H4 (cell line): ENCODE measurements at regions not wholly inside any gene's neighbourhood (a gene's known extent, or its start where the extent isn't known, plus 50 kb on each side); places are given as distances from the start of the nearest gene placed in this dataset.

Source experiments
- DNase-seq: peaks from one replicate; pipeline ENCODE4 v3.0.0-alpha.2; 2015; ENCODE audit warnings: low spot score

GRCh38 chr19:27792576-27793127 lies 1420.3 kb downstream of the UQCRFS1 start:
- no peak for DNase-seq

GRCh38 chr19:27780367-27781075 lies 1432.4 kb downstream of the UQCRFS1 start:
- no peak for DNase-seq

GRCh38 chr19:27779954-27780353 lies 1433.0 kb downstream of the UQCRFS1 start:
- no peak for DNase-seq

- no peak for DNase-seq
These were observed 1435.2 kb downstream of the UQCRFS1 start for GRCh38 chr19:27777726-27778125.

- DNase-seq = no peak
These were observed 1435.7 kb downstream of the UQCRFS1 start for GRCh38 chr19:27777242-27777641.

GRCh38 chr19:27776524-27776923 lies 1436.4 kb downstream of the UQCRFS1 start:
- no peak for DNase-seq

GRCh38 chr19:27776020-27776419 lies 1436.9 kb downstream of the UQCRFS1 start:
- peak; percentile 57 for DNase-seq

- DNase-seq = no peak
These were observed 1437.6 kb downstream of the UQCRFS1 start for GRCh38 chr19:27775395-27775794.

- DNase-seq = peak; percentile 4
These were observed 1438.1 kb downstream of the UQCRFS1 start for GRCh38 chr19:27774827-27775226.

GRCh38 chr19:27774337-27774736 lies 1438.6 kb downstream of the UQCRFS1 start:
- DNase-seq = no peak

- no peak for DNase-seq
These were observed 1439.4 kb downstream of the UQCRFS1 start for GRCh38 chr19:27773318-27774094.

GRCh38 chr19:27772059-27772458 lies 1440.9 kb downstream of the UQCRFS1 start:
- no peak for DNase-seq

- DNase-seq = no peak
These were observed 1442.9 kb downstream of the UQCRFS1 start for GRCh38 chr19:27770095-27770494.

- DNase-seq = no peak
These were observed 1445.7 kb downstream of the UQCRFS1 start for GRCh38 chr19:27767234-27767633.

- DNase-seq = no peak
These were observed 1446.8 kb downstream of the UQCRFS1 start for GRCh38 chr19:27765912-27766725.

- DNase-seq = no peak
These were observed 1447.6 kb downstream of the UQCRFS1 start for GRCh38 chr19:27765397-27765796.

- no peak for DNase-seq
These were observed 1448.7 kb downstream of the UQCRFS1 start for GRCh38 chr19:27764186-27764804.

GRCh38 chr19:27762933-27763332 lies 1450.0 kb downstream of the UQCRFS1 start:
- no peak for DNase-seq

- DNase-seq = no peak
These were observed 1453.1 kb downstream of the UQCRFS1 start for GRCh38 chr19:27759896-27760295.

GRCh38 chr19:27758626-27759505 lies 1454.1 kb downstream of the UQCRFS1 start:
- no peak for DNase-seq

GRCh38 chr19:27754700-27755099 lies 1458.3 kb downstream of the UQCRFS1 start:
- no peak for DNase-seq
